Iris pigment epithelial cell (primary cell): ENCODE measurements at regions not wholly inside any gene's neighbourhood (a gene's known extent, or its start where the extent isn't known, plus 50 kb on each side); places are given as distances from the start of the nearest gene placed in this dataset.
"Not testable (repeated sequence)": the region's sequence is repeated elsewhere in the genome, so short reads cannot be mapped to it uniquely, and the experiment has no call there.

Source experiments
- DNase-seq: peaks from one replicate; pipeline ENCODE4 v3.0.0-alpha.2; 2011; ENCODE audit warnings: low read depth

DNA sequence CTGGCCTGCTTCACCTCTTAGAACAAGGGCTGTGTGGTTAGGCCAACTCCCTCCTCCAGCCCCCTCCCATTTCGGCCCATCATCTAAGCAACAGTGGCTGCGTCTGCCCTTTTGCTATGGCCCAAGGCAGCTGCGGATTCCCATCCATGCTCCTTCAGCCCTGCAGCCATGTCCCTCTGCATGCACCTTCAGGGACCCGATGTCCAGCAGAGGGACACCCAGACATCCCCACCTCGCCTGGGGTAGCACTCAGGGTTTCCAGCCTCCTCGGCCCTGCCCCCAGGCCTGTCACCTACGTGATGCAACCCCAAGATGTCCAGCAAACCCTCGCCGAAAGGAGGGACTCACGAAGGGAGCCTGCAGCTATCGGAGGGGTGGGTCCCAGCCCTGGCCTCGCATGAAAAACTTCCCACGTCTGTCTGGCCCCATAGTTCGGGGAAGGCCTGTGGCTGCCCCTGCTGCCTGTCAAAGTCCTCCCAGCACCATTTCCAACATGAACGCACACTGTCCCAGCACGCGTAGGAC is 194.4 kb downstream of the CTTN start:
- no peak for DNase-seq

DNA sequence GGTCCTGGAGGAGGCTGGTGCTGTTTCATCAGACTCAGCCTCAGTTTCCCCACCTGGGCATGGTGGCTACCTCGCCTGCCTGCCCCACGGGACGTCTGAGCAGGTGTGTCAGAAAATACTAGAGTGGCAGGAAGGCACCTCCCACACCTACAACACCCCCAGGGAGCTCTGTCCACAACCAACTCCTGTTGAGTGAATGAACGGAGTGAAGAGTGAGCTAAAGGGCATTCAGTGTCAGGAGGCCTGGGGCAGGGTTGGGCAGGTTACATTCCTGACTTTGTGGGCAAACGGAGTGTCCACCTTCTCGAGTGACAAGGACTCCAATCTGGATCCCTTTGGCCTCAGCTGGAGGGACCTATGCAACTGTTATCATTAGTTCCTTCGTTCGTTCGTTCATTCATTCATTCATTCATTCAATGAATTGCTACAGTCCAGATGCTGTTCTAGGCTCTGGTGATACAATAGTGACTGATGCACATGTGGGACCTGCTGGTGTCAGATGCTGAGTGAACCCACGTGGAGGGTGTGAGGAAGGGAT is 195.2 kb downstream of the CTTN start:
- no peak for DNase-seq

DNA sequence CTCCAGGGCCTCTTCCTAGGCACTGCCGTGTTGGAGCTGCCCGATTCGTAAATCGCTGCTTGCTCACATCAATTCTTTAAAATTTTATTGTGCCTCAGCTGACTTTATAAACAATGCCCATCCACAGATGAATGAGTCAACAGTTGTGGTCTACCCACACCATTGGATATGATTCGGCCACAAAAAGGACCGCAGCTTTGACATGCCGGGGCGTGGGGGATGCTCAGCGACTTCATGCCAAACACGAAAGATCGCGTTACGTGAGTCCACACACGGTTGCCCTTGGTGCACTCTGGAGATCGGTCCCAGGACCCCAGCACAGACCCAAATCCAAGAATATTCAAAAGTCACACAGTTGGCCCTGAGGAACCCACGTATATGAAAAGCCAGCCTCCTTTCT is 195.7 kb downstream of the CTTN start:
- DNase-seq, result no peak

DNA sequence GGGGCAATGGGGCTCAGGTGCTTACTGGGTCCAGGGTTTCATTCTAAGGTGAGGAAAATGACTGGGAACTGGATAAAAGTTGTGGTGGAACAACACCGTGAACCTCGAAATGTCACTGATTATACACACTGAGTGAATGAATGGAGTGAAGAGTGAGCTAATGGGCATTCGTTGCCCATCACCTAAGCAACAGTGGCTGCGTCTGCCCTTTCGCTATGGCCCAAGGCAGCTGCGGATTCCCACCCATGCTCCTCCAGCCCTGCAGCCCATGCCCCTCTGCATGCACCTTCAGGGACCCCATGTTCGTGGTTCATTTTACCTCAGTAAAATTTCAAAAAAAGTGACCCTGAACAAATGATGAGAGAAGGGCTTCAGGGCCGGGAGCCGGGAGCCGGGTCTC is 196.3 kb downstream of the CTTN start:
- DNase-seq, result no peak

DNA sequence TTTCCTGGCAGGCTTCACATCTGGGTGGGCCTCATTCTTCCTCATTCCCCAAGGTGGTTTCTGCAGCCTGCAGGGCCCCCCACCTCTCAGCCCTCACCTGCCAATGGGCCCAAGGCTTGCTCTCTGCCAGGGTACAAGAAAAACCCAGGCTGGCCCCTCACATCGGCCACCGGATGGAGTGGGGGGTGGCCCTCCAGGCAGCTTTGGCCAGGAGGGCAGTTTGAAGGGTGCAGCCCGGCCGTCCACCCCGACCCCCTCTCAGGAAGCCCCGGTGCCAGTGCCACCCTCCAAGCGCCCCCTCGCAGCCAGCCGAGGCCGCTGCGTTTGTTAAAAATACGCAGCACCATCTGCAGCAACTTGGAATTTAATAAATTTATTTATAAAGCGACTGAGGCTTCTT is 196.7 kb downstream of the CTTN start:
- DNase-seq, result no peak

DNA sequence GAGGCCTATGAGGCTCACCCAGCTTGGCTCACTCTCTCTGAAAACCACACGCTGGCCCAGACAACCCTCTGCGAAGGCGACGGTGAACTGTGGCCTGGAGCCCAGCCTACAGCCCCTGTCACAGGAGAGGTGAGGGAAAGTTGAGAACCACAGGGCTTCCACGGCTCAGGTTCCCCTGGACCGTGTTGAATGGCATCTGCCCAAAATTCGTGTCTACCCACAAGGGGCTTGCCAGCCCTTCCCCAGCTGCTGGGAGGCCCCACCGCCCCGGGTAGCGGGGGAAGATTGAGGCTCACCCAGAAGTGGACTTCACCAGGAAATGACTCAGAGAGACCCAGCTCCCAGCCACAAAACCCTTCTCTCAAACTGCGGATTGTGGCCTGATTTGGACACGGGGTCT is 197.1 kb downstream of the CTTN start:
- DNase-seq, result no peak

DNA sequence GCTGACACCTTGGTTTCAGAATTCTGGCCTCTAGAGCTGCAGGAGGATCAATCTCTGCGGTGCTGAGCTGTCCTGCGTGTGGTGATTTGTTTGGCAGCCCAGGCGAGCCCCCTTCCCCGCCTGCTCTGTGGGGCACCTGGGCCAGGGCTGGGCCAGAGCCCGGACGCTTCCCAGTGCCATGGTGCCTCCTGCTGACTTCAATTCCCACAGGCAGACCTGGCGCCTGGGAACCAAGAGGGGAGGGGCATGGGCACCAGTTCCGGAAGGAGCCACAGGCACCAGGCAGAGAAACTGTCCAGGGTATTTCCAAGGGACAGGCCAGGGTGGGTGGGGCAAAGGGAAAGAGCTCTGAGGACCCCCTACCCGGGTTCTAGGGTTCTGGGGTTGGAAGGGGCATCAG is 197.8 kb downstream of the CTTN start:
- no peak for DNase-seq

DNA sequence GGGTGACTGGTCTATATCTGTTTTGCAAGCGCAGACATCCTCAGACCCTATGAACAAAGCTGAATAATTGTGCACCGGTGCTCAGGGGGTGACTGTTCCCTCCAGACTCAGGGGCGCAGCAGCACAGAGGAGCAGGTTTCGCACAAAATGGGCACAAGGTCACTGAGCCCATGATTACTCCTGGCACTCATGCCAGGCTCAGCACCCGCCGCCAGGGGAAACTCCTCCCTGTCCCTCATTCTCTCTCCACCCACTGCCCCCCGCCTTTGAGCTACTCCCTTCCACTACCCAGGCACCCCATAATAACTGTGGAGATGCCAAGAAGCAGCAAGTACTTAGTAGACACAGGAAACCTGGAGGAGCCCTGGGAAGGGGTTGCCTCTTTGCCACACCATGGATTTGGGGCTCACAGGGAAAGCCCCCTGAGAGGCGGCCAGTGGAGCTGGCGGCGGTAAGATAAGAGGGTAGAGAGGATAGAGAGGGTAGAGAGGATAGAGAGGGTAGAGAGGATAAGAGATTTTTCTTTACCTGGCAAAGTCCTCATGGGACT is 198.8 kb downstream of the CTTN start:
- DNase-seq, result no peak

DNA sequence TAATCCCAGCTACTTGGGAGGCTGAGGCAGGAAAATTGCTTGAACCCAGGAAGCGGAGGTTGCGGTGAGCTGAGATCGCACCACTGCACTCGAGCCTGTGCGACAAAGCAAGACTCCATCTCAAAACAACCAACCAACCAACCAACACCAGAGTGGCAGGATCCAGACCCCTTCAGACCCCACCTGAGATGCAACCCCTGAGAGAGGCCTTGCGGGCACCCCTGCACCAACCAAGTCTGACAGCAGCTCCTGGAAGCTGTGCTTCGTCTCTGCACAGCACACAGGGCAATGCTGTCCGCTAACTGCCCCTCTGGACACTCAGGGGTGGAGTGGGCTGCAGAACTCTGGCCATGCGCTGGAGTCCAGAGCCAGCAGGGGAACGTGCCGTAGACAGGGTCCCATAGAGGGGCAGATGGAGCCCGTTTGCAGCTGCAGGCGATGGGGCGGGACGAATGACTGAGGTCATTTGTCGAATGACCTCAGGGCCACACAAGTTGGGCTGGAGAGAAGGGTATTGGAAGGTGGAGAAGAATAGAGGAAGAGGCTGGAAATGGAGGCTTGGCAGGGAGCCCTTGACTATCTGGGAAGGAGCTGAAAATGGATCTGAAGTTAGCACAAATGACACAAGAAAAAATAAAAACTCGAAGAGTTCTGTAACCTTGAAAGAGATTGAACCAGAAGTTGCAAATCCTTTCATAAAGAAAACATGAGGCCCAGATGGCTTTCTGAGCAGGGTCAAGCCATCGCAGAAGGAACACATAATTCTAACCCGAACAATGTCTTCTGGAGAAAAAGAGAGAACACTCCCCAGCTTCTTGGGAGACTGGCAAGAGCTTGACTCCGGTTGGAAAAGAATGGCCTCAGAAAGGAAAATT is 199.7 kb downstream of the CTTN start:
- no peak for DNase-seq

DNA sequence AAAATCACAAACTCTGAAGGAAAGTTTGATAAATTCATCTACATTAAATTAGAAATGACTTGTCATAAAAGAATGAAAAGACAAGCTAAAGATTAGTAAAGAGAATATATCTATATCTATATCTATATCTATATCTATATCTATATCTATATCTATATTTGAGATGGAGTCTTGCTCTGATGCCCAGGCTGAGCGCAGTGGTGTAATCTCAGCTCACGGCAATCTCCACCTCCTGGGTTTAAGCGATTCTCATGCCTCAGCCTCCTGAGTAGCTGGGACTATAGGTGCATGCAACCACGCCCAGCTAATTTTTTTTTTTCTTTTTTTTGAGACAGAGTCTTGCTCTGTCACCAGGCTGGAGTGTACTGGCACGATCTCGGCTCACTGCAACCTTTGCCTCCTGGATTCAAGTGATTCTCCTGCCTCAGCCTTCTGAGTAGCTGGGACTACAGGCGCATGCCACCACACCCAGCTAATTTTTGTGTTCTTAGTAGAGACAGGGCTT is 202.6 kb downstream of the CTTN start:
- not testable (repeated sequence) for DNase-seq

DNA sequence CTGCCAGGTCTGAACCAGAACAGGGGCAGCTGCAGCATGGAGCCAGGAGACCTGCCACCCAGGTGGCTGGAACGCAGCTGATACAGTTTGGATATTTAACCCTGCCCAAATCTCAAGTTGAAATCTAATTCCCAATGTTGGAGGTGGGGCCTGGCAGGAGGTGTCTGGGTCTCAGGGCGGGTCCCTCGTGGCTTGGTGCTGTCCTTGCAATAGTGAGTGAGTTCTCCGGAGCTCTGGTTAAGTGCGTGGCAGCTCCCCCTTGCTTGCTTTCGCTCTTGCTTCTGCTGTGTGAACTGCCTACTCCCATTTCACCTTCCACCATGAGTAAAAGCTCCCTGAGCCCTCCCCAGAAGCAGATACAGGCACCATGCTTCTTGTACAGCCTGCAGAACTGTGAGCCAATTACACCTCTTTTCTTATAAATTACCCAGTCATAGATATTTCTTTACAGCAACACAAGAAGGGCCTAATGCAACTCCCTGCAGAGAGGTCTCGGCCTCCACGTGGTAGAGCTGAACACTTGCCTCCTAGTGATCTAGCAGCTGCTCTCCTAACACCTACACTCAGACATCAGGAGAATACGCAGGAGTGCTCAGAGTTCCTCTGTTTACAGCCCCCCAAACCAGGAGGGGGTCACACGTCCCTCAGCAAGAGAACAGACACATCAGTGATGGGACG is 203.7 kb downstream of the CTTN start:
- no peak for DNase-seq

DNA sequence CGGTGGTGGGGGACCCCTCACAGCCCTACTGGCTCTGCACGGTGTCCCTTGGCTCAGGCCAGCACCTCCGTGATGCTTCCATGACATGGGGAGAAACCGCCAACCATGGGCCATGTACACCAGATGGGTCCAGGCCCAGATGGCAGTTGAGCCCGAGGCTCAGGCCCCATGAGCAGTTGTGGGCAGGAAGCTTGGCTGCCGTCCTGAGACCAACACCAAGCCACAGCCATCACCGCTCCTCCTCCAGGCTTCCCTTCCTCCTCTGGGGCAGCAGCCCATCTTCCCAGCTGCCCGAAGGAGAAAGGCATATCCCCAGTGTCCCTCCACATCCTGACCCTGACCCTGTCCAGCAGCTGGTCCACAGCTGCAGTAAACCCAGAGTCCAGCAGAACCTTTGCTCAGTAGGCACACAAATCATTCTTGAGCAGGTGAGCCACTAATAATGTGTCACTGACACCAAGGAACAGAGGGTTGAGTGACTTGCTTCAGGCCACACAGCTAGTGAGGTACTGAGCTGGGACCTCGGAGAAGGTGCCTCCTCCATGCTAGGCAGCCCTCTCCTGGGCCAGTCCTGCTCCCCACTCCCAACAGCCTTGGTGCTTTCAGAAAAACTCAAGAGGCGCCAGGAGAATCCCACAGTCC is 204.9 kb downstream of the CTTN start:
- no peak for DNase-seq

DNA sequence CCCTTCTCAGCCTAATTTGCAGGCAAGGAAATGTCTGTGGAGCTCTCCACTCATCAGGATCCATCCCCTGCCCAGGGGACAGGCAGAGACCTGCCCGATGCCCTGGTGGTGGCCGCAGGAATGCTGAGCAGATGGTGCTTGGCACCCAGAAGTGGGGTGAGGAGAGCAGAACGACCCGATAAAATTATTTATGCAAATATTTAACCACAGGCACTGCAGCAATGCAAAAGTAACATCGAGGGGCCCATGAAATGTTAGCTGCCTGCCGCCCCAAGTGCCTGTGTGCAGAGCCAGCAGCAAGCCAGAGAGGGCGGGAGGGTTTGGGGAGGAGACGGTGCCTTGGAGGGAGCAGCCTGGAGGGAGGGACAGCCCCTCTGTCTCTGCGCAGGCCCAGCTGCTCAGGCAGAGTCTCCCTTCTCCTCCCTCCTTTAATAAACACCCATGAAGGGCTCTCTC is 205.5 kb downstream of the CTTN start:
- DNase-seq, result no peak

DNA sequence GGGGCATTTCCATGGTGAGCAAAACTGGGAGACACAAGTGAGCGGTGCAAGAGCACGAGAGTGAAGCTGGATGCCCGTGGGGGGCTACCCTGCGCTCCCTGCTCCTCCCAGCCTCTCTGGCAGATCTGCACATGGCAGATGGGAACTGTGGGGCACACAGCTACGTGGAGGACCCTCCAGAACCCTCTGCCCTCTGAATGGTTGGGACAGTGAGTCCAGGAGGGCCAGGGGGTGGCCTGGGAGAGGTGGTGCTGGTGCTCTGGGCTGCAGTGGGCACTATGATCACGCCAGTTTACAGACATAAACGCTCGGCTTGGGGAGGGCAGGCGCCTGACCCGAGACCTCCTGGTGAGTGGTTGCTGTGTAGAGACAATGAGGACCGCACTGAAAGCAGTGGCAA is 205.9 kb downstream of the CTTN start:
- no peak for DNase-seq

DNA sequence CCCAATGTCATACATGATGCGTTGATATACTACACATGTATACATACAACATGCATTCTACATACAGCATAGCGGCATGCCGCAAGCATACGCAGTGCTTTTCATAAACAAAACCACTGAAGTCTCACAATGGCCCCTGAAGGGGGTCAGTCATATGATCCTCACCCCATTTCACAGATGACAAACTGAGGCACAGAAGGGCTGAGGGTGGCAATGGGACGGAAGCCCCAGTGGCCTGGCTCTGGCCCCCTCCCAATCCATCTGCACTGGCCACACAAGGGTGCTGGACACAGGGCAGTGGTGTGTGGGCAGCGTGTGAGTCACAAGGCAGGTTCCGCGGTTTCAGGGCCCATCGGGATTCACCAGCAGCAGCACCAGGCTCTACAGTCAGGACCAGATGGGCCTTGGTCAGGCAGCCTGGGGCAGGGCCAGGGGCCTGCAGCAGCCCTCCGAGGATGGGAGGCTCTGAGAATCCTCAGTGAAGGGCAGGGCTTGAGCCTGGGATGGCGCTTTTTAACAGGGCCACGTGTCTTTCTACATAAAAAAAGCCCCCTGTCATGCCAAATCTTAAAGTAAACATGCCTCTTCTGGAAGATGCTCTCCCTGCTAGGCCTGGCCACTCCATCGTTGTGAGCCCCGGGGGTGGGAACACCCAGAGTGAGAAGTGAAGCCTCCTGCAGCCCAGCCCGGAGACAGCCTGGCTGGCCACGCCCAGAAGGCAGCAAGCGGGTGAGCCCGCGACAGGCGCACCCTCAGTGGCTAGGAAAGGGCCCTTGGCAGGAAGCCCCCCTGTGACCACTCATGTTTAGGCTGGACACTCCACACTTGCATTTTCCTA is 206.5 kb downstream of the CTTN start:
- no peak for DNase-seq

DNA sequence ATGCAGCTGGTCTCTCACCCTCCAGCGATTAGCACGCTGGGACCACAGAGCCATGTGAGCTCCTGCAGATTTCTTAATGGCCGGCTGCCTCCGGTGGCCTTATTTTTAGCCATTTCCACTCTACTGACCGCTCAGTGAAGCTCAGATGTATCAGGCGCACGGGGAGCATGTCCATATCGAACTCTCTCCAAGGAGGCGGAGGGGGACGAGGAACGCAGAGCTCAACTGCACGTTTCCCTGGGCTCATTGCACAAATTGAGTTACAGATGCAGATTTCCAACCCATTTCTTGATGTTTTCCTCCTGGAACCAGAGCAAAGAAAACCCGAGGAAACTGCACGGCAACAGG is 207.1 kb downstream of the CTTN start:
- DNase-seq, result no peak

DNA sequence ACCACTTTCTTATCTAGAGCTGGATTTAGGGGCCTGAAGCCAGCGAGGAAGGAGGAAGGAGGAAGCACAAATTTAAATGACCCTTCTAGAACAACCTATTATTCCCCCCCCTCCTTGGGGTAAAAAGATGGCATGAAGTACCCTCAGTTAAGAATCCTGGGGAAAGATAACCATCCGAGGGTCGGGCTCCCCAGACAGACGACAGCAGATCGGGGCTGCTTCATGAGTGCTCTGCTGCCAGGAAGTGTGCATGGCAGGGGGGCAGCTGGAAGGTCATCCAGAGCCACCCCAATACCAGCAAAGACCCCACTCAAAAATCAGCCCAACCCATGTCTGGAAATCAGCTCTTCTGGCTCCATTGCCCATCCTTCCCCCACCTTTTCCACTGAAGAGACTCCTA is 207.5 kb downstream of the CTTN start:
- DNase-seq, result no peak

DNA sequence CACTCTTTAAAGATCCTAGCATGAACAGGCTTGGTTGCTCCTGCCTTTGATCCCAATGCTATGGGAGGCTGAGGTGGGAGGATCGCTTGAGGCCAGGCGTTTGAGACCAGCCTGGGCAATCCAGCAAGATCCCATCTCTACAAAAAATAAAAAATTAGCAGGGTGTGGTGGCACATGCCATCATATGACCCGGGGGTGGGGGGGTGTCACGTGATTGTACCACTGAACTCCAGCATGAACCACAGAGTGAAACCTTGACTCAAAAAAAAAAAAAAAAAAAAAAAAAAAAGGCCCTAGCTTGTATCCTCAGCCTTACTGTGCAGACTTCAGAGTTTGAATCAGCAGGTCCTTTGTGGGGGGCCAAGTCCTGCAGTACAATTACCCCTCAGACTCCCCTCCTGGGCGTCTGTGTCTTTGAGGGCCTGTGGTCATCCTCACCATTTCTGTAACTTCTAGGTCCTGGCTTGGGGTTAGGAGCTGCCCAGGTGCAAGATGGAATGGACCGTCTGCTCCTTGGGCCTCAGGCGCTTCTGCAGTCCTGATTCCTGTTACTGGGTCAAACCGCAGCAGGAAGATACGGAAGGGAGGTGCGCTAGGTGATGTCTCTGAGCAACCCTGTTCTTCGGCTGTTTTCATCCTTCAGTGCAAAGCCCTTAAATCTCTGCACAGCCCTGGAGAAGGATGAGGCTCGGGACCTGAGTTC is 208.1 kb downstream of the CTTN start:
- no peak for DNase-seq

DNA sequence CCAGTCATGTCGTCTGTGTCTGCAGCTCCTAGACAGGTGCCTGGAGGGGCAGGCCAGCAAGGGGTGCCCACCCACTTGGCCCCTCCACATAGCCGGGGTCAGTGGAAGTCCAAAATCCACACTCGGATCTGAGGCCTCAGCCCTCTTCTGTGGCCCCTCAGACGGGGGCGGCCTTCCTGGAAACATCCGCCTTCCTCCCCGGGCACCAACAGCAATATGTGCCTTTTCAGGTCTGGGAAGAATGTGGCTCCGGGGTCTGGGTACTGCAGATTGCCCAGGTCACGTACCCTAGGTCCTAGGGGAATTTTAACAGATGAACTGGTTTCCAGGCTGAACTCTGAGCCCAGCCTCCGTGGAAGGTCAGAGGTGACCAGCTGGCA is 208.6 kb downstream of the CTTN start:
- no peak for DNase-seq

DNA sequence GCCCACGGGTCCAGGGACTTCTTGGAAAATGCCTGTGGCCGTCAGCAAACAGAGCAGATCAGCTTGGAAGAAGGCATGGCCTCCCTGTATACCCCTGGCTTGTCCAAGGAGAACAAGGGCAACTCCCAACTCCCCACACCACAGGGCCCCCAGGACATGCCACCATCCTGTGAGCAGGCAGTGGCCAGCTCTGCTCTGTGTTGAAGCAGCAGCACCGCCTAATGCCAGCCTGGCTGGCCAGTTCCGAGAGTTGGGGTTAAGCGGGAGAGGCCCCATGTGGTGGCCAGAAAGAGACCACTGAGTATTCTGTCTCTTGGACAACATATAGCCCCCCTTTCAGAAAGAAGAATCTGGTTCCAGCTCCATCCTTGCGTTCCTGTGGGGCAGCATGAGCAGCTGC is 209.2 kb downstream of the CTTN start:
- DNase-seq, result no peak
